ENCODE measurements at regions not wholly inside any gene's neighbourhood (a gene's known extent, or its start where the extent isn't known, plus 50 kb on each side); places are given as distances from the start of the nearest gene placed in this dataset.
"Not testable (repeated sequence)": the region's sequence is repeated elsewhere in the genome, so short reads cannot be mapped to it uniquely, and the experiment has no call there.

GRCh38 chr6:140160494-140160893 is 786.0 kb upstream of the CITED2 start:
- WGBS, result 99% methylated on average over 3 of the region's 3 CpGs
- H3K4me1 ChIP-seq (replicated peaks), result no peaks in the 10 kb centered on the region
- no peaks in the 10 kb centered on the region for H3K27me3 ChIP-seq (replicated peaks; ENCODE audit: insufficient read depth)
- no peak overlapping the region for H3K4me3 ChIP-seq
- H3K36me3 ChIP-seq, result no peaks in the 10 kb centered on the region
- H3K9me3 ChIP-seq, result no peaks in the 10 kb centered on the region
- intact Hi-C loops (cut with DNase I), result no loop called here
- DNase-seq (ENCODE audit: low spot score), result no peak
- no peak overlapping the region for H3K27ac ChIP-seq
- TF ChIP-seq CTCF (IDR thresholded peaks at IDR 0.05), result no peak
- no peak for TF ChIP-seq POLR2AphosphoS5 (IDR thresholded peaks at IDR 0.05)
- TF ChIP-seq POLR2A (IDR thresholded peaks at IDR 0.05), result no peak

GRCh38 chr6:140156131-140156530 is 781.7 kb upstream of the CITED2 start:
- Histone ChIP-seq H3K27ac (no peak overlapping the region), H3K36me3 (no peaks in the 10 kb centered on the region), H3K4me3 (no peak overlapping the region), H3K9me3 (no peaks in the 10 kb centered on the region), H3K4me1 (replicated peaks) (no peaks in the 10 kb centered on the region), H3K27me3 (replicated peaks; ENCODE audit: insufficient read depth) (no peaks in the 10 kb centered on the region)
- no peak for DNase-seq (ENCODE audit: low spot score)
- 94% methylated on average over 6 of the region's 6 CpGs for WGBS
- TF ChIP-seq POLR2A (IDR thresholded peaks at IDR 0.05), result no peak
- TF ChIP-seq CTCF (IDR thresholded peaks at IDR 0.05), result no peak
- TF ChIP-seq POLR2AphosphoS5 (IDR thresholded peaks at IDR 0.05), result no peak
- intact Hi-C loops (cut with DNase I), result no loop called here

- Histone ChIP-seq H3K36me3 (no peaks in the 10 kb centered on the region), H3K27ac (no peak overlapping the region), H3K9me3 (no peaks in the 10 kb centered on the region), H3K4me1 (replicated peaks) (no peaks in the 10 kb centered on the region), H3K4me3 (no peak overlapping the region), H3K27me3 (replicated peaks; ENCODE audit: insufficient read depth) (no peaks in the 10 kb centered on the region)
- no peak for DNase-seq (ENCODE audit: low spot score)
- TF ChIP-seq CTCF (IDR thresholded peaks at IDR 0.05), result no peak
- no peak for TF ChIP-seq POLR2AphosphoS5 (IDR thresholded peaks at IDR 0.05)
- TF ChIP-seq POLR2A (IDR thresholded peaks at IDR 0.05), result no peak
- intact Hi-C loops (cut with DNase I), result no loop called here
Observed at GRCh38 chr6:140155451-140156126, 781.1 kb upstream of the CITED2 start.

- TF ChIP-seq POLR2AphosphoS5 (IDR thresholded peaks at IDR 0.05), result no peak
- TF ChIP-seq CTCF (IDR thresholded peaks at IDR 0.05), result no peak
- TF ChIP-seq POLR2A (IDR thresholded peaks at IDR 0.05), result no peak
- H3K27ac ChIP-seq, result no peak overlapping the region
- no peaks in the 10 kb centered on the region for H3K36me3 ChIP-seq
- no peaks in the 10 kb centered on the region for H3K9me3 ChIP-seq
- no peaks in the 10 kb centered on the region for H3K4me1 ChIP-seq (replicated peaks)
- no peak for DNase-seq (ENCODE audit: low spot score)
- H3K27me3 ChIP-seq (replicated peaks; ENCODE audit: insufficient read depth), result no peaks in the 10 kb centered on the region
- WGBS, result 96% methylated on average over 1 of the region's 1 CpG
- H3K4me3 ChIP-seq, result no peak overlapping the region
- intact Hi-C loops (cut with DNase I), result no loop called here
Observed at GRCh38 chr6:140153703-140154102, 779.3 kb upstream of the CITED2 start.

GRCh38 chr6:140147825-140148814 is 773.7 kb upstream of the CITED2 start:
- H3K9me3 ChIP-seq; H3K36me3 ChIP-seq; intact Hi-C loops (cut with DNase I); H3K4me3 ChIP-seq; DNase-seq (ENCODE audit: low spot score); H3K4me1 ChIP-seq (replicated peaks); H3K27me3 ChIP-seq (replicated peaks; ENCODE audit: insufficient read depth); H3K27ac ChIP-seq: not testable (repeated sequence)
- WGBS, result 98% methylated on average over 59 of the region's 67 CpGs
